ENCODE measurements at regions not wholly inside any gene's neighbourhood (a gene's known extent, or its start where the extent isn't known, plus 50 kb on each side); places are given as distances from the start of the nearest gene placed in this dataset.

DNA sequence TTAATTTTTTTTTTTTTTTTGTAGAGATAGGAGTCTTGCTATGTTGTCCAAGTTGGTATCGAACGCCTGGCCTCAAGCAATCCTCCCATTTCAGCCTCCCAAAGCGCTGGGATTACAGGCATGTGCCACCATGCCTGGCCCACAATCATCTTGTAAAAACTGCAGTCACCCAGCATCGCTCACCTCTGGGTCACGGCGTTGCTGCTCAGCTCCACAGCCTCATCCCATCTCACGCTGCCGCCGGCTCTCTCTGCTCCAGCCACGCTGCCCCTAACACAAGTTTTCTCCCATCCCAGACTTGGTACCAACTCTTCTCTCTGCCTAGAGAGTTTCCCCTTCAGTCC lies 69.2 kb downstream of the MAP1LC3B2 start:
- intact Hi-C loops (cut with DNase I) = no loop called here
- DNase-seq = no peak
